MM.1S (cell line): ENCODE measurements at regions not wholly inside any gene's neighbourhood (a gene's known extent, or its start where the extent isn't known, plus 50 kb on each side); places are given as distances from the start of the nearest gene placed in this dataset.

Experiments
- DNase-seq: peaks from one replicate; pipeline ENCODE4 v3.0.0-alpha.2; 2015
- H2AFZ ChIP-seq: fragments of 300-600 bp; sonication (generic); 2 replicates; pipeline ENCODE4 v1.6.0; 2016; ENCODE audit warnings: antibody characterized with exemption, low read length
- H3F3A ChIP-seq: fragments of 300-600 bp; sonication (generic); 2 replicates; pipeline ENCODE4 v1.6.1; 2016; ENCODE audit warnings: mild to moderate bottlenecking, antibody characterized with exemption, low read length, moderate library complexity, mixed read lengths; ENCODE audit not compliant: insufficient read depth
- H3K27ac ChIP-seq: fragments of 300-600 bp; sonication (generic); 2 replicates; pipeline ENCODE4 v1.5.1; 2016; ENCODE audit warnings: mild to moderate bottlenecking, low read length
- H3K27me3 ChIP-seq: fragments of 300-600 bp; sonication (generic); replicated peaks from 2 replicates; pipeline ENCODE4 v1.6.0; 2016; ENCODE audit warnings: low read length; ENCODE audit not compliant: insufficient read depth
- H3K36me3 ChIP-seq: fragments of 300-600 bp; sonication (generic); replicated peaks from 2 replicates; pipeline ENCODE4 v1.6.1; 2016; ENCODE audit warnings: mild to moderate bottlenecking, low read length, mixed read lengths; ENCODE audit not compliant: insufficient read depth
- H3K4me1 ChIP-seq: fragments of 300-600 bp; sonication (generic); 2 replicates; pipeline ENCODE4 v1.6.1; 2016; ENCODE audit warnings: low read length, mixed read lengths
- H3K4me2 ChIP-seq: fragments of 300-600 bp; sonication (generic); 2 replicates; pipeline ENCODE4 v1.6.0; 2016; ENCODE audit warnings: low read depth, low read length
- H3K4me3 ChIP-seq: fragments of 300-600 bp; sonication (generic); 2 replicates; pipeline ENCODE4 v1.5.1; 2016; ENCODE audit warnings: low read length, mixed read lengths
- H3K79me2 ChIP-seq: fragments of 300-600 bp; sonication (generic); 2 replicates; pipeline ENCODE4 v1.6.1; 2016; ENCODE audit warnings: mixed run types, low read length, mixed read lengths
- H3K9ac ChIP-seq: fragments of 300-600 bp; sonication (generic); 2 replicates; pipeline ENCODE4 v1.6.1; 2016; ENCODE audit warnings: low read length, mixed read lengths
- H3K9me2 ChIP-seq: fragments of 300-600 bp; sonication (generic); replicated peaks from 2 replicates; pipeline ENCODE4 v1.6.1; 2016; ENCODE audit warnings: mild to moderate bottlenecking, low read length, mixed read lengths; ENCODE audit not compliant: insufficient read depth
- H3K9me3 ChIP-seq: fragments of 300-600 bp; sonication (generic); replicated peaks from 2 replicates; pipeline ENCODE4 v1.6.1; 2016; ENCODE audit warnings: mild to moderate bottlenecking, low read length, mixed read lengths; ENCODE audit not compliant: insufficient read depth
- H4K20me1 ChIP-seq: fragments of 300-600 bp; sonication (generic); 2 replicates; pipeline ENCODE4 v1.6.1; 2016; ENCODE audit warnings: mild to moderate bottlenecking, low read length, moderate library complexity, mixed read lengths; ENCODE audit not compliant: insufficient read depth
- EZH2 ChIP-seq: fragments of 300-600 bp; sonication (generic); optimal IDR thresholded peaks from 2 replicates; pipeline ENCODE3; 2017; ENCODE audit warnings: low read depth, mild to moderate bottlenecking, antibody characterized with exemption, low read length, mixed read lengths
- EZH2phosphoT487 ChIP-seq: fragments of 300-600 bp; sonication (generic); IDR thresholded peaks from 2 replicates; pipeline ENCODE4 v1.6.1; 2018; ENCODE audit warnings: antibody characterized with exemption, low read length
- TF ChIP-seq, protein P1 (sequence below): fragments of 300-600 bp; sonication (generic); IDR thresholded peaks from 2 replicates; pipeline ENCODE4 v1.5.1; 2016; ENCODE audit warnings: antibody characterized with exemption, low read length, mixed read lengths

DNA sequence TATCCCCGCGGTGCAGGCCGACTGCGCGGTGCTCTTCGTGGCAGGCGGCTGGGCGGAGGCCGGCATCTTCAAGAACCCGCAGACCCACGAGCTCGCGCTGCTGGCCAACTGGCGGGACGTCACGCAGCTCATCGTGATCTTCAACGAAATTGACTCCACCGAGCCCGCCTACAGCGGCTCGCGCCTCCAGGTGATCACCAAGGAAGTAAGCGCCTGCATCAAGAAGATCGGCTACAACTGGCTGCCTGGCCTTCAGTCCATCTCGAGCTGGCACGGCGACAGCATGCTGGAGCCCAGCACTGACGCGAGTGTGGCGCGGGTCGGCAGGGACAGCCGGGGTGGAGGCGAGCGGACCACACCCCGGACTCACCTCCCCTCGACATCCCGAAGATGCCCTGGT, 53.9 kb upstream of the MTNR1B start:
- DNase-seq = no peak
- no peaks in the 10 kb centered on the region for H3K4me1 ChIP-seq

DNA sequence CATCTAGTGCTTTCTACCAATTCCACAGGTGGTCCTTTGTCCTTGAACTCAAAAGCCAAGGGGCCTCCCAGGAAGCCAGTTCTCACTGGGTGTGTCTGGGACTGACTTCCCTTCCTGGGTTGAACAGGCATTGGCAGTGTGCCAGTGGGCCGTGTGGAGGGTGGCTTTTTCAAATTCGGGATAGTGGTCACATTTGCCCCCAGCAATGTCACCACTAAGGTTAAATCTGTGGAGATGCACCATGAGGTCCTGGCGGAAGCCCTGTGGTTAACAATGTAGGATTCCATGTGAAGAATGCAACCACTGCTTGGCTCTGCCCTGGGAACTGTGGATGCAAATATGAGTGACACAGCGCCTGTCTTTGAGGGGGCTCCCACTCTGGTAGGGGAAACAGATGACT, 53.2 kb upstream of the MTNR1B start:
- Histone ChIP-seq H3K9ac (no peak overlapping the region), H3F3A (no peaks in the 10 kb centered on the region), H3K36me3 (no peaks in the 10 kb centered on the region), H3K27ac (no peak overlapping the region), H3K4me3 (no peak overlapping the region), H3K79me2 (no peaks in the 10 kb centered on the region), H3K9me2 (no peaks in the 10 kb centered on the region), H3K4me2 (no peak overlapping the region), H2AFZ (no peak overlapping the region), H3K9me3 (no peaks in the 10 kb centered on the region), H3K4me1 (no peaks in the 10 kb centered on the region), H3K27me3 (no peaks in the 10 kb centered on the region), H4K20me1 (no peaks in the 10 kb centered on the region)
- no peak for DNase-seq
- TF ChIP-seq EZH2phosphoT487 (no peak), EZH2 (no peak)
- TF ChIP-seq, protein P1, sequence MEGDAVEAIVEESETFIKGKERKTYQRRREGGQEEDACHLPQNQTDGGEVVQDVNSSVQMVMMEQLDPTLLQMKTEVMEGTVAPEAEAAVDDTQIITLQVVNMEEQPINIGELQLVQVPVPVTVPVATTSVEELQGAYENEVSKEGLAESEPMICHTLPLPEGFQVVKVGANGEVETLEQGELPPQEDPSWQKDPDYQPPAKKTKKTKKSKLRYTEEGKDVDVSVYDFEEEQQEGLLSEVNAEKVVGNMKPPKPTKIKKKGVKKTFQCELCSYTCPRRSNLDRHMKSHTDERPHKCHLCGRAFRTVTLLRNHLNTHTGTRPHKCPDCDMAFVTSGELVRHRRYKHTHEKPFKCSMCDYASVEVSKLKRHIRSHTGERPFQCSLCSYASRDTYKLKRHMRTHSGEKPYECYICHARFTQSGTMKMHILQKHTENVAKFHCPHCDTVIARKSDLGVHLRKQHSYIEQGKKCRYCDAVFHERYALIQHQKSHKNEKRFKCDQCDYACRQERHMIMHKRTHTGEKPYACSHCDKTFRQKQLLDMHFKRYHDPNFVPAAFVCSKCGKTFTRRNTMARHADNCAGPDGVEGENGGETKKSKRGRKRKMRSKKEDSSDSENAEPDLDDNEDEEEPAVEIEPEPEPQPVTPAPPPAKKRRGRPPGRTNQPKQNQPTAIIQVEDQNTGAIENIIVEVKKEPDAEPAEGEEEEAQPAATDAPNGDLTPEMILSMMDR = no peak

More for the DNA sequence above, 53.9 kb upstream of the MTNR1B start:
- H3K4me3 ChIP-seq = no peak overlapping the region
- H3K9ac ChIP-seq = no peak overlapping the region
- H4K20me1 ChIP-seq = no peaks in the 10 kb centered on the region
- H3K9me3 ChIP-seq = no peaks in the 10 kb centered on the region
- no peaks in the 10 kb centered on the region for H3F3A ChIP-seq
- no peaks in the 10 kb centered on the region for H3K79me2 ChIP-seq
- no peak overlapping the region for H3K4me2 ChIP-seq
- H3K27ac ChIP-seq = no peak overlapping the region
- H3K9me2 ChIP-seq = no peaks in the 10 kb centered on the region
- TF ChIP-seq EZH2 (no peak), EZH2phosphoT487 (no peak)
- TF ChIP-seq, protein P1 = no peak
- H3K36me3 ChIP-seq = no peaks in the 10 kb centered on the region
- H2AFZ ChIP-seq = no peak overlapping the region
- no peaks in the 10 kb centered on the region for H3K27me3 ChIP-seq

DNA sequence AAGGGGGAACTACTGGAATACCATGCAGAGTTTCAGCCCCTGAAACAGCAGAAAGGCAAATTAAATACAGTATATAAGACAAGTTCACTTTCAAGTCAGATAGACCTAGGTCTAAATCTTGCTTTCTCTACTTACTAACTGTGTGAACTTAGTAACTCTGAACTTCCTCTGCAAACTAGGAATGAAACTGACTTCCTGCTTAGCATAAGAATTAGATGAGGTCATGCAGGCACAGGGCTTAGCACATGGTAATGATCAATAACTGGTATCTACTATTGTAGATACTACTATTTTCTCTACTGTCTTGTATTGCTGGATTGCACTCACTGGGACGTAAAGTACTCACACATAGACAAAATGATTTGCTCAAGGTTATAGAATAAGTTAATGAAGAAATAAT, 51.5 kb upstream of the MTNR1B start:
- Histone ChIP-seq H3K4me1 (no peaks in the 10 kb centered on the region), H3K9me2 (no peaks in the 10 kb centered on the region), H3K36me3 (no peaks in the 10 kb centered on the region), H3K27ac (no peak overlapping the region), H3K79me2 (no peaks in the 10 kb centered on the region), H2AFZ (no peak overlapping the region), H3K4me3 (no peak overlapping the region), H3K9me3 (no peaks in the 10 kb centered on the region), H4K20me1 (no peaks in the 10 kb centered on the region), H3K9ac (no peak overlapping the region), H3K27me3 (no peaks in the 10 kb centered on the region), H3K4me2 (no peak overlapping the region), H3F3A (no peaks in the 10 kb centered on the region)
- no peak for DNase-seq
- TF ChIP-seq EZH2phosphoT487 (no peak), EZH2 (no peak)
- TF ChIP-seq, protein P1 = no peak
